SK-N-DZ (cell line): ENCODE measurements at regions not wholly inside any gene's neighbourhood (a gene's known extent, or its start where the extent isn't known, plus 50 kb on each side); places are given as distances from the start of the nearest gene placed in this dataset.
"Not testable (repeated sequence)": the region's sequence is repeated elsewhere in the genome, so short reads cannot be mapped to it uniquely, and the experiment has no call there.

Source experiments
- DNase-seq: peaks from one replicate; pipeline ENCODE4 v3.0.0-alpha.2; 2015; ENCODE audit warnings: low spot score

DNA sequence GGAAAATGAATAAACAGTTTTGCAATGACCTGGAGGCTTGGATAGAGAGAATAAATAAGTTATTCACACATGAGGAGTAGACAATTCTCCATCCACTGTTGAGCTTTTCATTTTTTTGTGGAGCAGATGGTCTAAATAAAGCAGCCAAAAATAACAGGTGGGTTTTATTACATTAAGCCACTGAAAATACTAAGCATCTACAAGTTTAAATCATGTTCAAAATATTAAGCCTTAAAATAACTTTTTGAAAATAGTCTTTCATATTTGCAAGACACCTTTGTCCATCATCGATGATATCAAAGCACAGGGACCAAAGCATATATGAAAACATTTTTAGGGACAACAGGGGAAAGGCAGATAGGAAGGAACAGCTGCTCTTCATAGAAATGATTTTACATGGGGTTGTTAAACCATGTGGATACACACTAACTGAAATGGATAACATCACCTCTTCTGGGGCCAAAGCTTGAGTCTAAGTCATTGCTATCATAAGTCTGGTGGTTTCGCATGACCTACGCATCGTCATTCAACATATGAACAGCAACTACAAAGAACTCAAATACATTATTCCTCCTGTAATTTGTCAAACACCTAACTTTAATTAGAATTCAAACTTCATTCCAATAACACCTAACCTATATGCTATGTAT is 197.6 kb upstream of the CHST9 start:
- DNase-seq = no peak

DNA sequence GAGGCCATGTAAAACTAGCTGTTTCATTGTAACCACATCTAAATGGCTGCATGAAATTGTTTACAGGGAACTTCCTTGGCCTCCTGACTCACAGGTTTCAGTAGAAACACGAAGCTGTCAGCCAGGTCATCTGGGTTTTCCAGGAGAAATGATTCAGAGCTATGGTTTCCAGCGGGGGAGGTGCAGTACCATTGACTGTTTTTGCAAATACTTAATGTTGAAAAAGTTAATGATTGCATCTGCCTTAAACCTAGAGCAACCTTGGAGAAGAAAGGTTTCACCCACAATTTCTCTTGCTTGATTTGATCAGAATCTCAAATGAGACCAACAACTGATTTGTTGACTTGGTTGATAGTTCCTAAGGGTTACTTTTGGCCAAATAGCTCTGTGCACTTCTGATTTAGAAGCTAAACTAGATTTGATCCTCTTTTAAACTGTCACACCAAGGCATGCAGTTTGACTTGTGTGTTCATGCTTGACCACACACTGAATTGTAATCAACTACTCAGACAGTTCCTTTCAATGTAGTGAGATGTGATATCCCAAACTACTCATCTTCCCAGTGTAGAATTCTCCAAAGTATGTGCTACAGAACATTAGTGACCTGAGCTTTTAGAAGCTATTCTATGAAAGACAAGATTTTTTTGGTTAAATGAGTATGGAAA is 193.5 kb upstream of the CHST9 start:
- no peak for DNase-seq

DNA sequence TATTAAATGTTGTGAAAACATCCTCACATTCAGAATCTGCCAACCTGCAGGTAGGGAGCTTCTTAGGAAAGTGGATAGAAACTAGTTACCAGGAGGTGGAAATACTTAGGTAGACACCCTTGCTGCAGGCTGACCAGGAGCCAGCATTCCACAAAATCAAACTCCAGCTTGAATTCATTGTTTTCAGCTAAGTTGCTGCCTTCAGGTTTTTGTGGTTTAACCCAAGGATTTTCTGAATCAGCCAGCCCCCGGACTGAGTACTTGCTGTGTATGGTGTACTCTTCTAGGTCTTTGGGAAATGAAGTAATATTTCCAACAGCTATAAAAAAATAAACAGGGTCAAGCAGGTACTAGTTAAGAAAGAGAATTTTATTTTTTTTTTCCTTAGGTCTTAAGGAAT is 192.1 kb upstream of the CHST9 start:
- no peak for DNase-seq

DNA sequence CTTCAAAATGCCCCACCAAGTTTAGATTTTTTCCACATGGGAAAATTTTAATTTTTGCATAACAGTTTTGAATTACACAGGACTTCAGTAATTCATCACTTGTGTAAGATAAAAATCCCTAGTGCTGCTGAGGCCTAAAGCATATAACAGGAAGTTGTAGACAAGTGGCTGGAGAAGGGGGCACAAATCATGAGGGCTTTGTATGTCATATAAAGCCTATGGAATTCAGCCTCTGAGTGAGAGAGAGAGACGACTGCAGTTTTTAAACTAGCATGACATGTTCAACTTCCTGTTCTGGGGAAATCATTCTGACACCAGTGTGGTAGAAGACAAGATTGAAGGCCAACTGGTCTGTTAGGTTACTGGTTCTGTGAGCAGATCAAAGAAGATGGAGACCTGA is 187.3 kb upstream of the CHST9 start:
- no peak for DNase-seq

DNA sequence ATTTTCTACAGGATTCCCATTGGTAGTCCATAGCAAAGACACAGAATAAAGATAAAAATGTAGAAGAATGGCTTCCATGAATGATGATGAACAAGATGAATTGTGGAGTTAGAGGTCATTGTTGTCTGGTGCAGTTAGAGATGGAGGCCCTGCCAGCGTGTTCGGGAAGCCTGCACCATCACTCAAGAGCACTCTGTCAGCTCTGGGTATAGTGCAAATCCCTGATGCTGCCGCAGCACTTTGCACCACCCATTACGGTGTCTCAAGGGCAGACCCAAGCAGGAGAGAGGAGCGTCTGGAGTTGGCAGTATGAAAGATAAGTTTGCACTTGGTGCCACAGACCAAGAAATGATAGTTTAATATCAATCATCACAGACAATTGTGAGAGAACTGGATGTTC is 181.6 kb upstream of the CHST9 start:
- no peak for DNase-seq

DNA sequence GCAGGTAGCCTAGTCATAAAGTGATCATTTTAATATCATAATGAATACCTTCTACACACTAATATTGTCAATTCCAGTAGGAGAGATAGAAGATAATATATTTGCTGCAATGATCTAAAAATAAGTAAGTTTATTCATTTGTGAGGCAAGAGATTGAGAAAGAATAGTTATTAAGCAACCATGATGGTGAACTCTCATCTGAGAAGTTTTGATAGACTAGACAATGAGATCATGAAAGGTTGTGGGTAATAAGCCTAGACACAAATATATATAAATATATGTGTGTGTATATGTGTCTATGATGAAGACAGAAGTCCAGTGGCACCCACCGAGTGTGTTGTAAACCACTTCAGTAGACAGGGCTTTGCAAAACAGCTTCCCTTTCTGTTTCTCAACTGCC is 181.0 kb upstream of the CHST9 start:
- no peak for DNase-seq

DNA sequence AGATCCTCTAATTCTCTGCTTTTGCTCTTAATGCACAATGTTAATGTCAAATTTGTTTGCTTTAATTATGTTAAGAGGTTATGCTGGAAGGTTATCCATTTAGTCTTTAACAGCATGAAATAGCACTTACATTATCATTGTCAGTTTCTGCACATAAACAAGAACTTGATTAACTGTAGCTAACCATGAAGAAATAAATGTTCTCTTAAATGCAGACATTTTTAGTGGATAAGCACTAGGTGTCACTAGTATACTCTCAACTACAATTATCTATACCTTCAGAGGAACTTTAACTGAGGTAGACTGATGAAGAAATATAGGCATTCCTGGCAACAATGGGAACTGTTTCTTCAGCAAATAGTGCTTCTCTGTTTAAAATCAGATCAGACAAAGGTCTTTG is 178.8 kb upstream of the CHST9 start:
- DNase-seq = peak; percentile 49

DNA sequence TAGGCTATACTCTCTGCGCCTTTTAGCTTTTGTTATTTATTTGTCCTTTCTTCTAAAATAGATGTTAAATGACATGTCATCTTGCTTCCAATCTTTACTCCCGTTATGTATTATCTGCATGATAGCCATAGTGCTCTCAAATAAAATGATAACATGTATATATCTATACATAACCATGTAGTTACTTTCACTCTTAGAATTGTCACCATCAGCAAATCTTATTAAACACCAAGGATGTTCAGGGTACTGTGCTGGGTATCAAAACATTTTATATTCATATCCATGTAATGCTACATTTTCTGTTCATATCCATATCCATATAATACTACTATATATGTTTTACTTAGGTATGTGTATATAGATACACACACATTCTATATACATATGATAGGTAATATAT is 176.4 kb upstream of the CHST9 start:
- no peak for DNase-seq

DNA sequence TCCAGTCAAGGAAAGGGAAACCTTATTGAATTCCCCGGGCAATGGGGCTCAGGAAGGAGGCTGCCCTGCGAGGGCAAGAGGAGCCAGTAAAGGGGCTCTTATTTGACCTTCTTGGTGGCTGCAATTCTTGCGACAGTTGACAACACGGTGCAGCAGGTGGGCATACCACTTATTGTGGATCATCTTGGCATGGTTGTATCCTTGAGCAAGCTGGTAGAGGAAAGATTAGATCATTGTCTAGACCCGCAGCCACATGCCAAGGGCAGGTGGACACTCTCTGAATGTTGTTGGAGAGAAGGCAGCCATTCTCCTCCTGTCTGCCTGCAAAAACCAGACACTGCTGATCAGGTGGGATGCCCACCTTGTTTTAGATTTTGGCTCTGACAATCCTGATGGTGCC is 170.2 kb upstream of the CHST9 start:
- no peak for DNase-seq

DNA sequence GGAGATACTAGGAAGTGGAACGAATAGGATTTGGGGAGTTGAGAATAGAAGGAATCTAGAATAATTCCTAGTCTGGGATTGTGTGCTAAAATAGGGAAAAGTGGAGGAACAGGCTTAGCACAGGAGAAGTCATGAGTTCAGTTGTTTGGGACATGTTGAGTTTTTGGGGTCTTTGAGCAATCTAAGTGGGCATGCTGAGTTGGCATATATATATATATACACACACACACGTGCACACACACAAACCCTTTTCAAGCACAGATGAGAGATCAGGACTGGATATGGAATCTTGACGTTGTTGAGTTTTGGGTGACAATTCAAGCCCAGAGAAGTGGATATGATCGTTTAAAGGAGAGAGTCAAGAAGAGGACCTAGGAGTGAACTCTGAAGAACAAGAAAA is 168.2 kb upstream of the CHST9 start:
- no peak for DNase-seq

DNA sequence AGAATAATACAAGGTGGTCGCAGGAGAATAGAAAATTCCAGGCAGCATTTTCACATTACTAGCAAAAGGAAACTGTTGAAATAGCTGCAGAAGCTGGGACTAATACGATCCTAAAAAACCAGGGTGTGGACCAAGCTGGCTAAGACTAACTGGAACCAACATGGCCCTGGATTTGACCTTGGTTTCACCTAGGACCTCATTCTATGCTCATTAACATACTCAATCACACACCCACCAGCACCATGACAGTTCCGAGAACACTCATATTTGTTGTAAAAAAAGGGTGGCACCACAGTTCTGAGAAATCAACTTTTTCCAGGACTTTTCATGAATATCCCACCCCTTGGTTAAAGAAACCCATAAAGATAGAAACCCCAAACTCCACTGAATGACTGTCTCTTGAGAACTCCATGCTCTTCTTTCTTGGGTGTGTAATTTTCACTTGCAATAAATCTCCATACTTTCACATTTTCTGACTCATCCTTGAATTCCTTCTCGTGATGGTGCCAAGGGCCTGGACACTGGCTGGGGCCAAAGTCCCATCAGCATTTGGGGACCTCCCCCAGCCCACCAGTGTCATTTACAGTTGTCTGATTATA is 164.3 kb upstream of the CHST9 start:
- no peak for DNase-seq

DNA sequence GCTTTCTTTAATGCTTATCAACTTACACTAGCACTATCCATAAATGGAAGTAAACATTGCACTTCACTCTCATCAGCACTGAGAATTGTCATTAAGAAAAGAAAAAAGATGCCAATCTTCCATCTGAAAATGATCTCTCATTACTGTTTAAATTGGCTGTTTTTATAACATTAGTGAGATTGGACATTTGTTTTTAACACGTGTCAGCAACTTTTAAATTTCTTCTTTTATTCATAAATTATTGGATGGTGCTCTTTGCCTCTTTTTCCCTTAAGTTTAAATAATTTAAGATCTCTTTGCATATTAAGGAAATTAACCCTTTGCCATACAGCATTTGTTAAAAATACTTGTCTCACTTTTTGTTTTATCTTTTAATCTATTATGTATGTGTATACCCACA is 146.5 kb upstream of the CHST9 start:
- DNase-seq = no peak

DNA sequence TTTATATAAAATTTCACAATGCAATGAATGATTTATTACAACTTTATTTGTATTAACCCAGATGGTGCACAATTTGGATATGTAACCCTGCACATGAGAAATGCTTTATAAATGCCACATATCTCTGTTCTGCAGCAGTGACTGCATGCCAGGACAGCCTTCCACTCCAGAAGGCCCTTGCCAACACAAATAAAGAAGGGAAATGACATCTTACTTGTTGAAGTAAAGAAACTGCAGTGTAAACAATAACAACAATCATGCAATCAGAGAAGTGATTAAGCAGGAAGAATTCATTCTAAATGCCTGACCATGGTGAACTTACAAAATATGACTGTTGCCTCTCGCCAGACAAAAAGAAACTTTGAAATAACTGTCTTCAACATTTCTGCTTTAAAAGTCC is 129.9 kb upstream of the CHST9 start:
- DNase-seq = no peak

DNA sequence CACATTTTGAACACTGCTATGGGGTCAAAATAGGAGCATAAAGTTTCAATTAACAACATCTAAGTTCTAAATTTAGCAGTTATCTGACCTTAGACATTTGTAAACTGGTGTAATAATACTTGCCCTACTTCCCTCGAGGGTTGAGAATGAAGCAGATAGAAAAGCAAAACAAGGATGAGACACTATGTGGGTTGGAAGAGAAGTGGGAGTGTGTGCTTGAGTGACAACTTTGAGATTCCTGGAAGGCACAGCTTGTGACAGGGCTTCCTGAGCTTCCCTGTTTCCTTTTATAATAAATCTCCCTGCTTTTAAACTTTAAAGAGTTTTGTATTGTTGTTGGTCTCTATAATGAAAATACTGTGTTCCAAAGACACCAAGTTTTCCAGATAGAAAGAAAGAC is 128.6 kb upstream of the CHST9 start:
- DNase-seq = no peak

DNA sequence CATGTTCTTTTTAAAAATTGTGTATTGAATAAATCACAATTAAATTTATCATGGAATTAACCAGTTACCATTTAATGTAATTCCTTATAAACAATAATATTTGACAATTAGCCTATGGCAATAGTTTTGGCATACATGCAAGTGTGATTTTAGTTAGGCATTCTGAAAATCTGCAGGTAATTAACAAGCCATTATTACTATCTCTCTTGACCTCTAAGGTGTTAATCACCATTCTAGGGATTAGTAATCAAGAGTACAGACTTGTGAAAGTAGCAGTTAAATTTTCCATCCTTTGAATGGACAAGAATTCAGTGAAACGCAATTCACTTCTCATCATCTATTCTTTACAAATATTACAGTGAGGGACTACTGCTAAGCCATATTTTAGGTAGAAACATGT is 127.7 kb upstream of the CHST9 start:
- DNase-seq = no peak

DNA sequence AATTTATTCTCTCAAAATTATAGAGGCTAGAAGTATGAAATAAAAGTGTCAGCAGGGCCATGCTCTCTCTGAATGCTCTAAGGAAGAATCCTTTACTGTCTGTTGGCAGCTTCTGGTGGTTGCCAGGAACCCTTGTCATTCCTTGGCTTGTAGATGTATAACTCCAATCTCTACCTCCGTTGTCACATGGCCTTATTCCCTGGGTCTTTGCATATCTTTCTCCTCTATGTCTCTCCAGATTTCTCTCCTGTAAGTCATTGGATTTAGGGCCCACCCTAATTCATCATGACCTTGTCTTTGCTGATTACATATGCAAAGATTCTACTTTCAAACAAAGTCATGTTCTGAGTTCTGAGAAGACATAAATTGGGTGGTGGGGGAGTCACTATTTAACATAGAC is 127.0 kb upstream of the CHST9 start:
- DNase-seq = no peak

DNA sequence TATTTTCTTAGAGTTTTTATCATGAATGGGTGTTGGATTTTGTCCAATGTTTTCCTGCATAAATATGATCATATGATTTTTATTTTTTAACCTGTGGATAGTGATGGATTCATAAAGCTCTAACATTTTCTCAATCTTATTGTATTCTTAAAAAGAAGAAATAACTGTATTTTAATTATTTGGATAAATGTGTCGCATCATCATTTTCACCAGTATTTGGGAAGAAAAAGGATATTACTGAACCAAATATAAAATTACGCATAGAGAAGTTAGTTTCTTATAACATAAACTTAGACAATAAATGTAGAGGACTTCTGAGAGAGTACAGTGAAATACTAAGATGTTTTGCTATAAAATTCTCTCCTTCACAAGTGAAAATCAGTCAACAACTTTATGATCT is 126.0 kb upstream of the CHST9 start:
- no peak for DNase-seq

DNA sequence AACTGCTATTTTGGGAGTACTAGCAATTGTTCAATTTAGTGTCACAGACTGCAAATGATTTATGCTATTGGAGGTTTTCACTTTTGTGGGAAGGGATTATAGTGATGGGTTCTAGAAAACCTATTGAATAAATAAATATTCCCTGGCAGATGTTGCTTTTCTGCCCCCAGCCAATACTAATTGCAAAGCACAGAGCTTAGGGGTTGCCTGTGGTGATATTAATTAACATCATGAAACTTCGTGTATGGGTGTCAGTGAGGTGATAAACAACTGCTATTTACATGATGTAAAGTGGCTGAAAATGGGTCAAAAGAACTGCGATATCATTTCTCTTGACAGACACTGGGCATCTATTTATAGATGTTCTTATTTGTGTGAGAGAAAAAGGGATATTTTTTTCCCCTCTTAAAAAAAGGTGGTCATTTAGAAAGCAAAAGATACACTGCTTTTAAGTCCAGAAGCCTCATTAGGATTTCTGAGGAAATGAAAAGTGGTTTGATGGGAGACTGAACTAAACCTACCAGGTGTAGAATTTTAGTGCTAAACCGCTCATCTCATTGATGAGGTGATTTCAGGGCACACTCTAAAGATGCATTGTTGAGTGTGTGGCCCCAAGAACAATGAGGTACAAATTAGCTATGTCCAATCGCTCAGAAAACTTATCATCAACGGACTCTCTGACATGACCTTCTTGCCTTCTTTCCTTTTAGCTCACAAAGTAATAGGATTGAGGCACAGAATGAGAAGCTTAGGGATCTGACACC is 116.7 kb upstream of the CHST9 start:
- no peak for DNase-seq

DNA sequence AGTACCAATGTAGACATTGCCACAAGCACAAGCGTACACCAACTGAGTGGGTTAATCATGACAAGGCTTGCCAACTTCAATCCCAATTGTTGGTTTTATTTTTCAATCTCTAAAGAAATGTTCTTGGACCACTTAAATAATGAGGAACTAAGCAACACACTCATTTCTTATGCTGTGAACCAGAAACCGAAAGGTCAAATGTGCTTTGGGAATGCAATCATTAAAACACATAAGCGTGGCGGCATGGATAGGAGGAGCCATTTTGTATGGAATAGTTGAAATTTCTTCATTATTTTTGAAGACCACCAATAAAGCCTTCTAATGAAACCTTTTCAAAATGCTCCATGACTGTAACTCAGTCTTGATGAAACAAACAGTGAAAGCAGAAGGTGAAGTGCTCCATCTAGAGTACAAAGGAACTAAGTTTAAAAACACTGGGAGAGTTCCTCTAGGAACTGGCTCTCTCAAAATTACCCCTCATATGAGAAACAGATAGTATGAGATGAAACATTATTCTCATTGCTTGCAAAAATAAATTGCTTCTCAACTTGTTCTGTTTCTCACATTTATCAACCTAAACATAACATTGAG is 113.2 kb upstream of the CHST9 start:
- peak; percentile 18 for DNase-seq

DNA sequence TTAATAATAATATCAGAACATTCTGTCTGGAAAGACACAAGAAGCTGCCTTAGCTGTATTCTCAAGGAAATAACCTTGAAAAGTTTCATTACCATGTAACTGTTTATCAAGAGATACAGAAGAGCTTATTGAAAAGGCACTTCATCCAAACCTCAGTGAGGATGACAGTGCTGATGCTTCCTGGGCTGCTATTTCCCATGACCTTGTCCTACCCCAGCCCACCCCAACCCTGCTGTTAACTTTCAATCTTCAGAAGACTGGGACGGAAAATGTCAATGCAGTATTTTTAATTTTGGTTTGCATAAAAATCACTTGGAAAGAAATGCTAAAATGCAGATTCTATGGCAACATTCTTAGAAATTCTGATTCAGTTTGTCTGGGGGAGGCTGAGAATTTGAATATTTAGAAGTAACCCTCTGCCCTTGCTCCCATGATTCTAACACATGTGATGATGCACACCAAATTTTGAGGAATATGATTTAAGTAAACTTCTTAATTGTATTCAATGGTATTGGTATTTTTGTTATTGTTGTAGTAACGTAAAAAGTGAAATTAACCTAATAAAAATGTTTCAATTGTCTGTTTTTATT is 101.0 kb upstream of the CHST9 start:
- not testable (repeated sequence) for DNase-seq

DNA sequence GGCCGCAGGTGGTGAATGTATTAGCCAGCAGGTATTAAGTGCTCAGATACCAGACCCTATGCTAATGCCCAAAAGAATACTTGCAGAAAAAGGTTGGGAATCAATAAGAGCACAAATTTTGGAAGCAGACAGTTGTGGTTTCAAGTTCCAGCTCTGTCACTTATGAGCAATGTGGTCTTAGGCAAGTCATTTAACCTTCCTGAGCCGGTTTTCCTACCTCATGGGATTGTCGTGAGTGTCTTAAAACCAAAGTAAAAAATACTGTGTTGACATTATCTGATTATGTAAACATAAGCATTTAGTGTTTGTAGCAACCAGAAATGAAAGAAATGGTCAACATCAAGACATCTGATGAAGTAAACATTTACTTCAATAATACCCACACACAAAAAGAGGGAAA is 93.0 kb upstream of the CHST9 start:
- DNase-seq = no peak

DNA sequence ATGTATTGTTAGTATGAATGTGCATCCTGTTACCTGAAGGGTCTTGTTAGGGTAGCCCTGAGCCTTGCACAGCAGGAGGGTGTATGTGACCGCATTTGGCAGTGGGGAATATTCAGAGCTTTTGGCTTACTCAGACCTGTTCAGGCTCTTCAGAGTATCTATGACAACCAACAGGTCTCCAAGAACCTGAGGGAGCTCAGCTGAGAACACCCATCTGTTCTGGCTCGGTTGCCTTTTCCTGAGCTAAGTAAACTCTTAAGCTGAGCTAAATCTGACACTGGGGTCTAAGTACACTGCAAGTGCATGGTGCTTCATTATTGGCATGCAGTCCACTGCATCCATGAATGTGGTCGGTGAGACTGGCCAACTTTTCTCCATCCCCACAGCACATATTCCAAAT is 92.4 kb upstream of the CHST9 start:
- no peak for DNase-seq
